HG02938 (cell line): ENCODE measurements at regions not wholly inside any gene's neighbourhood (a gene's known extent, or its start where the extent isn't known, plus 50 kb on each side); places are given as distances from the start of the nearest gene placed in this dataset.
"Not testable (repeated sequence)": the region's sequence is repeated elsewhere in the genome, so short reads cannot be mapped to it uniquely, and the experiment has no call there.

Experiments
- ATAC-seq: cut with Tn5 transposase; IDR thresholded peaks from one replicate; pipeline ENCODE4 v1.9.1; 2021; ENCODE audit warnings: mild to moderate bottlenecking, moderate library complexity; ENCODE audit not compliant: unreplicated experiment

DNA sequence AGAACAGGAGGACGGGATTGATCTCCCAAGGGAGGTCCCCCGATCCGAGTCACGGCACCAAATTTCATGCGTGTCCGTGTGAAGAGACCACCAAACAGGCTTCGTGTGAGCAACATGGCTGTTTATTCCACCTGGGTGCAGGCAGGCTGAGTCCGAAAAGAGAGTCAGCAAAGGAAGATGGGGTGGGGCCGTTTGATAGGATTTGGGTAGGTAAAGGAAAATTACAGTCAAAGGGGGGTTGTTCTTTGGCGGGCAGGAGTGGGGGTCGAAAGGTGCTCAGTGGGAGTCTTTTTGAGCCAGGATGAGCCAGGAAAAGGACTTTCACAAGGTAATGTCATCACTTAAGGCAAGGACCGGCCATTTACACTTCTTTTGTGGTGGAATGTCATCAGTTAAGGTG is 763.6 kb upstream of the CTNND2 start:
- ATAC-seq = not testable (repeated sequence)

DNA sequence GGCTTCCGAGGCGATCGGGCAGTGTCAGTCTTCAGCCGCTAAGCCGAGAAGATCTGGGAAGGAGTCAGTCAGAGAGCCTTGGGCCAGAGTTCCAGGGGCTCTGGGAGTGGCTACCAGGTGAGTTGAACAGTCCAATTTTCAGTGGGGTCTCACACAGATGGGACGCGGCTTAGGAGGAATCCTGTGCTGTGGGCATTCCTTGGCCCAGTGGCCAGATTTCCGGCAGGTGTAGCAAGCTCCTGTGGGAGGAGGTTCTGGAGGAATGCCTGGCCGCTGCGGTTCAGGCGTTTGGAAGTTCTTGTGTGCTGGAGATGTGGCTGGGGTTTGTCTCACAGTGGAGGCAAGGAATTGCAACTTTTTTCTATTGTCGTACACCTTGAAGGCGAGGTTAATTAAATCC is 761.5 kb upstream of the CTNND2 start:
- ATAC-seq = not testable (repeated sequence)

DNA sequence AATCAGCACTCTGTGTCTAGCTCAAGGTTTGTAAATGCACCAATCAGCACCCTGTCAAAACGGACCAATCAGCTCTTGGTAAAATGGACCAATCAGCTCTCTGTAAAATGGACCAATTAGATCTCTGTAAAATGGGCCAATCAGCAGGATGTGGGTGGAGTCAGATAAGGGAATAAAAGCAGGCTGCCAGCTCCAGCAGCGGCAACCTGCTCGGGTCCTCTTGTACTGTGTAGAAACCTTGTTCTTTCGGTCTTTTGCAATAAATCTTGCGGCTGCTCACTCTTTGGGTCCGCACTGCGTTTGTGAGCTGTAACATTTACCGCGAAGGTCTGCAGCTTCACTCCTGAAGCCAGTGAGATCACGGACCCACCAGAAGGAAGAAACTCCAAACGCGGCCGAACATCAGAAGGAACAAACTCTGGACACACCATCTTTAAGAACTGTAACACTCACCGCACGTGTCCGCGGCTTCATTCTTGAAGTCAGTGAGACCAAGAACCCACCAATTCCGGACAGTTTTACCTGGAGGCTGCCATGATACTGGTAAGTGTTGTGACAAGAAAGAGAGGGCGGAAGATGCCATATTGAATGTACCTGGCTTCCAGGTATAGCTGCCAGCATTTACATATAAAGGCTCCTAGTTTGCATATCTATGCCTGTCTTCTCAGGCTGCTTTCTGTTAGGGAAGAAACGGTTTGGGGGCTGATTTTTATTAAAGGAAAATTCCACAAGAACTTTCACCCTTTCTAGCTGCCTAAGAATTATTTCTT is 758.5 kb upstream of the CTNND2 start:
- no peak for ATAC-seq

DNA sequence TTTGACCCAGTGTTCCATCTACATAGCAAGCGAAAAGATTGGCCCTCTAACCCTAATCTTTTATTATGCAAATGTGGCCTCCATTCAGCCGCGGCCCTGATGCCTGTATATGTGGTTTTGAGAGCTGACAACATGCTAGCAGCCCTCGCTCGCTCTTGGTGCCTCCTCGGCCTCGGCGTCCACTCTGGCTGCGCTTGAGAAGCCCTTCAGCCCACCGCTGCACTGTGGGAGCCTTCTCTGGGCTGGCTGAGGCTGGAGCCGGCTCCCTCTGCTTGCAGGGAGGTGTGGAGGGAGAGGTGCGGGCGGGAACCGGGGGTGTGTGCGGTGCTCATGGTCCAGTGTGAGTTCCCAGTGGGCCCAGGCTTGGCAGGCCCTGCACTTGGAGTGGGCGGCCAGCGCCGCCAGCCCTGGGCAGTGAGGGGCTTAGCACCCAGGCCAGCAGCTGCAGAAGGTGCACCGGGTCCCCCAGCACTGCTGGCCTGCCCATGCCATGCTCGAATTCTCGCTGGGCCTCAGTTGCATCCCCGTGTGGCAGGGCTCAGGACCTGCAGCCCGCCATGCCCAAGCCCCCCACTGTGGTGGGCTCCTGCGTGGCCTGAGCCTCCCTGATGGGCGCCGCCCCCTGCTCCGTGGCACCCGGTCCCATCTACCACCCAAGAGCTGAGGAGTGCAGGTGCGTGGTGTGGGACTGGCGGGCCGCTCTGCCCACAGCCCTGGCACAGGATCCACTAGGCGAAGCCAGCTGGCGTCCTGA is 757.5 kb upstream of the CTNND2 start:
- ATAC-seq = no peak

DNA sequence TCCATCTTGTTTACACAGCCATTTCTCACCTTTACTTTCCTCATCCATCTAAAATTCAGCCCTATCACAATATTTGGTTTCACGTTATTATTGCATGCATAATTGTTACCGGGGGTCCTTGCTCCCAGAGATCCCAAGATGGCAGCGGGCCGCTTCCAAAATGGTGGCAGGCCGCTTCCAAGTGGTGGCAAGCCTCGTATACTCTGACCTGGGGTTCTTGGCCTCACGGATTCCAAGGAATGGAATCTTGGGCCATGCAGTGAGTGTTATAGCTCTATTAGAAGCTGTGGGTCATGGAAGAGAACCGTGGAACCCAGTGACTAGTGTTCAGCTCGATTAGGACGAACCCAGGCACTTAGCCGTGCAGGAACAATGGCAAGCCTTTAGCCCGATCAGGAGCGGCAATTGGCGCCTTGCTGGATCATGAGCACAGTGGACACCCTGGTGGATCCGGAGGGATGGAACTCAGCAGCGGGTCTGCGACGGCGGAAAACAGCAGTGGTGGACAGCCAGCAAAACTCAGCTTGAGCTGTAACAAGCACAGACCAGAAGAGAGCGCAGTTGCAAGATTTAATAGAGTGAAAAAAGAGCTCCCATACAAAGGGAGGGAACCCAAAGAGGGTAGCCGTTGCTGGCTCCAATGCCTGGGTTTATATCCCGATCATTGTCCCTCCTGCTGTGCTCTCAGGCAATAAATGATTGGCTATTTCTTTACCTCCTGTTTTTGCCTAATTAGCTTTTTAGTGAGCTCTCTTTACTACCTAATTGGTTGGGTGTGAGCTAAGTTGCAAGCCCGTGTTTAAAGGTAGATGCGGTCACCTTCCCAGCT is 756.2 kb upstream of the CTNND2 start:
- ATAC-seq = not testable (repeated sequence)

DNA sequence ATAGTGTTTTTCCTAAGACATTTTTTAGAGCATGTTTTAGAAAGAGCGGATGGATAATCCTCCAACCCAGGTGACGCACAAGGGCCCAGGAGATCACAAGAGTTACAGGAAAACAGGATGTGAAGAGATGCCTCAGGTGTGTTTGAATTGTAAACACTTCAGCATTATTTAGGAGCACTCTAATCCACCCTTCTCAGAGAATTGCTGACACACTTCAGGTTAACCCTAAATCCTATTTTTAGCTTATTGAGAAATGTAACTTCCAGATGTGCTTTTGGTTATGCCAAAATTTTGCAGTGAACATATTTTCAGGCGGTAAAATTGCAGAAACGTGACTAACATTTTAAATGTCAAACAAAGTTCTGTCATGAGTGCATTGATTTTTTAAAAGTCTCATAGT is 755.4 kb upstream of the CTNND2 start:
- ATAC-seq = no peak

DNA sequence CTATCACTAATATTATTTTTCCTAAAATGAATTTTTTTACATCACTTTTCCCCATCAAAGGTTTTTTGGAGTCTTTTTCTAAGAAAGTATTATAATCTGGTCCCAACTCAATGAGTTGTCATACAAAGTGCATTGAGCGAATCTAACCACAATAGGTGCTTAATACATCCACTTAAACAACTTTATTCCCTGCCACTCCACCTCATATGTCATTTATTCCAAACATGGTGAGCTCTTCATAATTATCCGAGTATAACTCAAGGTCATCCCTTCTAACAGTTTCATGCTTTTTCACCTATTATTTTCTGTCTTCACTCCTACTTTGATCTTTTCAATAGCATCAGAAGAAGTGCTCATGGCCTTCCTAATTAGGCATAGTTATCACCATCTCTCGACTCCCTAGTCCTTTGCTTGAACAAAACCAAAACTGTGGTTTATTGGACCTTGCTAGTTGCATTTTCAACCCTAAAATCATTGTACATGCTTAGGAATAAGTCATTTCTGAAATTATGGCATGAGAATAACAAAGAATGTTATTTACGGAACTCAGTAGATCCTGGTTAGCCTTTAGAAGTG is 754.7 kb upstream of the CTNND2 start:
- ATAC-seq = no peak

DNA sequence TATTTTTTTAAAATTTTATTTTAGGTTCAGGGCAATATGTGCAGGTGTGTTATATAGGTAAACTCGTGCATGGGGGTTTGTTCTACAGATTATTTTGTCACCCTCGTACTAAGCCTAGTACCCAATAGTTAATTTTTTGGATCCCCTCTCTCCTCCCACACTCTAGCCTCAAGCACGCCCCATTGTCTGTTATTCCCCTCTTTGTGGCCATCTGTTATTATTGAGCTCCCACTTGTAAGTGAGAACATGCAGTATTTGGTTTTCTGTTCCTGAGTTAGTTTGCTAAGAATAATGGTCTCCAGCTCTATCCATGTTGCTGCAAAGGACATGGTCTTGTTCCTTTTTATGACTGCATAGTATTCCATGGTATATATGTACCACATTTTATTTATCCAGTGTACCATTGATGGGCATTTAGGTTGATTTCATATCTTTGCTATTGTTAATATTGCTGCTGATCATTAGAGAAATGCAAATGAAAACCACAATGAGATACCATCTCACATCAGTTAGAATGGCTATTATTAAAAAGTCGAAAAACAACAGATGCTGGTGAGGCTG is 753.7 kb upstream of the CTNND2 start:
- ATAC-seq = not testable (repeated sequence)

DNA sequence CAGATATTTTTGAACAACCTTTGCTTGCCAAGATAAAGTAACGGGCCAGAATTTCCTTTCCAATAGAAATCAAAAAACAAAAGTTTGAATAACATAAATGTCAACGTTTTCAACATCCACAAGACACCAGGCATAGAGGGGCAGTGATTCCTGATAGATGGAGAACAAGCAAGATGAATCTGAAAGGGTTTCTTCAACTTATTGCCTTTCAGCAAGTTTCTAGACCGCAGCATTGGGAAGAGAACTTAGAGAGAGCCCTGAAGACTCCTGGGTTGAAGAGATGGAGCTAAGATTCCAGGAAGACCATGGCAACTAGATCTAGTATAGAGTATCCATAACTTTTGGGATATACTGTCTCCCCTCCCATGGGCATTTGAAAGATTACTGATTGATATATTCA is 751.4 kb upstream of the CTNND2 start:
- no peak for ATAC-seq

DNA sequence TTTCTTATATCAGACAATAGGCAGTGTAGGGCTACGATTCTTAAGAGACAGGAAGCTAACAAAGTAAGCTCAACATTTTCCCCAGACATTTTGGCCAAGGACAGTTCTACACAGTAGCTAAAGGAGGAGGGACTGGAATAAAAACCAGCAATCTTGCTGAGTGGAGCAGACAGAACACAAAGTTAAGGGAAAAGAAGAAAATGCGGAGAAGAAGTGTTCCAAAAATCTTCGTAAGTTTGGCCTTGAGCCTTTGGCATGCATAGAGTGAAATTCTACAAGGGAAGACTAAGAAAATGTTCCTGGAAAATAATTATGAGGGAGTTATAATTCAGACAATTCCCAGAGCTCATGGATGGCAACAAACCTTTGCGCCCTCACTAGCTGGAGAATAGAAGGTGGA is 748.0 kb upstream of the CTNND2 start:
- no peak for ATAC-seq

DNA sequence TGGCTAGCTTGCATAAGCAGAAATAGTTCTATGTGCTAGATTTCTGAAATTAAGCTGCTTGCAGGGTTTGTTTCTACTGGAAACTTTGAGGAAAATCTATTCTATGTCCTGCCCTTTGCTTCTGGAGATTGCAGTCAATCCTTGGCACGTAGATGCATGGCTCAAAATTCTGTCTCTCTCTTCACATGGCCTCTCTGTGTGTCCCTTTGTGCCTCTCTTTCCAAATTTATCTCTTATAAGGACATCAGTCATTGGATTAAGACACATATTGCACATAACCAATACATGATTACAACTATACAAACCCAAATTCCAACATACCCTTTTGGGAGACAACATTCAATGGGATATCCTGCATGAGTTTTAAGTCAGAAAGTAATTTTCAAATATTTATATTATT is 744.3 kb upstream of the CTNND2 start:
- ATAC-seq = no peak

DNA sequence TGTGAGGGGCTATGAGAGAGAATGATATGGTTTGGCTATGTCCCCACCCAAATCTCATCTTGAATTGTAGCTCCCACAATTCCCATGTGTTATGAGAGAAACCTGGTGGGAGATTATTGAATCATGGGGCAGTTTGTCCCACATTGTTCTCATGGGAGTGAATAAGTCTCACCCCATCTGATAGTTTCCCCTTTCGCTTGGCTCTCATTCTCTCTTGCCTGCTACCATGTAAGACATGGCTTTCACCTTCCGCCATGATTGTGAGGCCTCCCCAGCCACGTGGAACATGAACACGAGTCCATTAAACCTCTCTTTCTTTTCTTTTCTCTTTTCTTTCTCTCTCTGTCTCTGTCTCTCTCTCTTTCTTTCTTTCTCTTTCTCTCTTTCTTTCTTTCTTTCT is 743.4 kb upstream of the CTNND2 start:
- ATAC-seq = no peak

DNA sequence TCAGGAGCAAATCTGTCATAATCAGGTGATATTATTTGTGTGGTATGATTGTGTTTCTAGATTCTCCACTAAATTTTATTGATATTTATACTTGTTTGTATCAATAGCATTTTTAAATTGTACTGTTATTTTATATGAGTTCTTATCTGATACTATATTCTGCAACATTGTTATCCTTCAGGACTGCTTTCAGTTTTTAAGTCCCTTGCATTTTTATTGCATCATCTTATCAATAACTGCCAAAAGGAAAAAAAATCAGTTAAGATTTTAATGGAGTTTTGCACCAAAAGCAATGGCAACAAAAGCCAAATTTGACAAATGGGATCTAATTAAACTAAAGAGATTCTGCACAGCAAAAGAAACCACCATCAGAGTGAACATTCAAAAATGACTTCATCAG is 741.3 kb upstream of the CTNND2 start:
- ATAC-seq = no peak

DNA sequence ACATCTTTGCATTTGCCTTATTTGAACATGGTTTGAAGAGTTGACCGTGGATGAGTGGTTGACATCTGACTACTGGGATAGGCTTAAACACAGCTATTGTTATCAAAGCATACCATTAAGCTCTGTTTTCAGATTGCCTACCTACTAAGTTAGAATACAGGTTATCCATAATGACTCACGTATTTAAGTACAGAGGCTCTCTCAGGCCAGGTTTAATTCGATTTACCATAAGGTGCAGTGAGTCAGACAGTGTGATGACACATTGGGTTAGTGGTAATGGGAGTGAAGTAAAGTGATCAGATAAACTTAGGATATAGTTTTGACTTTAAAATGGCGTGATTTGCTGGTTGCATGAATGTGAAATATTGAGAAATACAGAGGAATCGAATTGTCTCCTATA is 732.0 kb upstream of the CTNND2 start:
- ATAC-seq = no peak

DNA sequence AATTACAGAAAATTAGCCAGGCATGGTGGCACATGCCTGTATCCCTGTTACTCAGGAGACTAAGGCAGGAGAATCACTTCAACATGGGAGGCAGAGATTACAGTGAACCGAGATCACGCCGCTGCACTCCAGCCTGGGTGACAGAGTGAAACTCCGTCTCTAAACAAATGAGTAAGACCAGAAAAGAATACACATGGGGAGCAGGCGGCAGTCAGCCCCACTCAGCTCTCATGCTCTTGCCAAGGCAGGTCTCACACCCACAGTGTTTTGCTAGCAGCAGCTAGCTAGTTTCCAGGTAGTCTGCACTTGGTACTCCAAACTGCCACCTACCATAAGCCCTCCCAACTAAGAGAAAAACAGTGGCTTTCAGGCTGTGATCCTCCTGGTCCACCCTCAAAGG is 722.3 kb upstream of the CTNND2 start:
- ATAC-seq = no peak

DNA sequence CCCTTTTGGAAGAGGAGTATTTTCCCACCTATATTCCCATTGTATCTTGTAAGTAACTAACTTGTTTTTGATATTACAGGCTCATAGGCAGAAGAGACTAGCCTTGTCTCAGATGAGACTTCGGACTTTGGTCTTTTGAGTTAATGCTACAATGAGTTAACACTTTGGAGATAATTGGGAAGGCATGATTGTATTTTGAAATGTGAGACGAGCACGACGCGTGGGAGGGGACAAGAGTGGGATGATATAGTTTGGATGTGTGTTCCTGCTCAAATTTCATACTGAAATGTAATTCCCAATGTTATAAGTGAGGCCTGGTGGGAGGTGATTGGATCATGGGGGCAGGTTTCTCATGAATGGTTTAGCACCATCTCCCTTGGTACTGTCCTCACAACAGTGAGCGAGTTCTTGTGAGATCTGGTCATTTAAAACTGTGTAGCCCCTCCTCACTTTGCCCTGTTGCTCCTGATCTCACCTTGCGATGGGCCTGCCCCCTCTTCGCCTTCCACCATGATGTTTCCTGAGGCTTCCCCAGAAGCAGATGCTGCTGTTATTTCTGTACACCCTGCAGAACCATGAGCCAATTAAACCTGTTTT is 721.5 kb upstream of the CTNND2 start:
- ATAC-seq = no peak

DNA sequence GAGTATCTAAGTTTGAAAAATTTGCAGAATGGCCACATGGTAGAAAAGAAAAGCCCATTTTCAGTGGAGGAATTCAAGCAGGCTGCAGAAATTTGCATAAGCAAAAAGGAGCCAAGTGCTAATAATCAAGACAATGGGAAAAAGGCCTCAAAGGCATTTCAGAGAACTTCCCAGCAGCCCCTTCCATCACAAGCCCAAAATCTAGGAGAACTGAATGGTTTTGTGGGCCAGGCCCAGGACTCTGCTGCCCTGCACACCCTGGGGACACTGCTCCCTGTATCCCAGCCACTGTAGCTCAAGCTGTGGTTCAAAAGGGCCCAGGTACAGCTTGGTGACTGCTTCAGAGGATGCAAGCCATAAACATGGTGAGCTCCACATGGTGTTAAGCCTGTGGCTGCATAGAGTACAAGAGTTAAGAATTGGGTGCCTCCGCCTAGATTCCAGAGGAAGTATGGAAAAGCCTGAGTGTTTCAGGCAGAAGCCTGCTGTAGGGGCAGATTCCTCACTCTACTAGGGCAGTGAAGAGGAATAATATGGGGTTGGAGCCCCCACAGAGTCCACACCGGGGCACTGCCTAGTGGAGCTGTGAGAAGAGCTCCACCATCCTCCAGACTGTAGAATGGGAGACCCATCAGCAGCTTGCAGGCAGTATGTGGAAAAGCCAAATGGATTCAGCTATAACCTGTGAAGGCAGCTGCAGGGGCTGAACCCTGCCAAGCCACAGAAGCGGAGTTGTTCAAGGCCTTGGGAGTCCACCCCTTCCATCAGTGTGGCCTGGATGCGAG is 720.7 kb upstream of the CTNND2 start:
- ATAC-seq = no peak

DNA sequence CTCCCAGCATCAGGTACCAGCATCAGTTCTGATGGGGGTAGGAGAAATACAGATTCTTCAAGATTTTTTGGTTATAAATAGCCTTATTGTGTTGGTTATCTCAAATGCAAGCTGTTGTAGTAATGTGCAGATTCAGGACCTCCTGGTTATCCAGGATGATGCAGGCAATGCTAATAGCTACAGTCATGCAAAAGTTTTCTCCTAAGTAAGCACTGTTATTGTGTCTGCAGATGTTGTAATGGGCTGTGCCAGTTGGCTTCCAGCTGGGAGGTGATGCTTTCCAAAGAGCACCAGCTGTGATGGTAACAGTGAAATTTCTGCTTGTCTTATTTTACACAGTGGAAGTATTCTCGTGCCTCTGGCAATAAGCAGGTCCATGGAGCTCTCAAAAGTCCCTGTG is 719.2 kb upstream of the CTNND2 start:
- ATAC-seq = no peak

DNA sequence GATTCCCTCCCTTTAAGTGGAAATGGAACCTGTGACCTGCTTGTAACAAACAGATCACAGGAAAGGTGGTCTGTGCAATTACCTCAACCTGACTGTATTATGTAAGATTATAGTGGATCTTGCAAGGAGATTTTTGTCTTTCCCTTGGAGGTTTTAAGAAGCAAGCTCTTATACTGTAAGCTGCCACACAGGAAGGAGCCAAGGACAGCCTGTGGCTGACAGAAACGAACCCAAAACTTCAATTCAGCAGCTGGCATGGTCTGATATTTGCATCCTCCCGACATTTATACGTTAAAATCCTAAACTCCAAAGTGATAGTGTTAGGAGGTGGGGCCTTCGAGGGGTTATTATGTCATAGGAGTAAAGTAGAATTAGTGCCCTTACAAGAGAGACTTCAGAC is 711.8 kb upstream of the CTNND2 start:
- ATAC-seq = no peak
